WTC11 (cell line): ENCODE measurements at regions not wholly inside any gene's neighbourhood (a gene's known extent, or its start where the extent isn't known, plus 50 kb on each side); places are given as distances from the start of the nearest gene placed in this dataset.

Source experiments
- ATAC-seq: fragments of 200-7000 bp; cut with Tn5 transposase; 2 replicates; pipeline ENCODE4 v1.10.0; 2021; ENCODE audit warnings: mild to moderate bottlenecking, moderate library complexity
- CTCF ChIA-PET: fragments of 300-600 bp; sonication (Branson Sonifier 250); formaldehyde crosslinking; loops from one replicate; lab custom pipeline; 2021; ENCODE audit warnings: antibody characterized with exemption; lab: Charles Lee
- POLR2A ChIA-PET: fragments of 350-600 bp; sonication (Branson Sonifier 250); formaldehyde crosslinking; loops from one replicate; lab custom pipeline; 2021; ENCODE audit warnings: antibody characterized with exemption; lab: Charles Lee
- DNase-seq: peaks from one replicate; pipeline ENCODE4 v3.0.0; 2021; ENCODE audit warnings: low spot score
- H3K27ac Mint-ChIP-seq: 2 replicates; pipeline ENCODE4 v1.8.0; 2021; ENCODE audit warnings: mixed read lengths
- H3K27me3 Mint-ChIP-seq: 2 replicates; pipeline ENCODE4 v1.8.0; 2021; ENCODE audit warnings: low read depth, mild to moderate bottlenecking, moderate library complexity, mixed read lengths
- H3K36me3 Mint-ChIP-seq: 2 replicates; pipeline ENCODE4 v1.8.0; 2021; ENCODE audit warnings: mixed read lengths
- H3K4me1 Mint-ChIP-seq: 2 replicates; pipeline ENCODE4 v1.8.0; 2022; ENCODE audit warnings: mixed read lengths
- H3K4me3 Mint-ChIP-seq: 2 replicates; pipeline ENCODE4 v1.8.0; 2021; ENCODE audit warnings: mild to moderate bottlenecking, moderate library complexity, mixed read lengths
- H3K9me3 Mint-ChIP-seq: 2 replicates; pipeline ENCODE4 v1.8.0; 2021; ENCODE audit warnings: mixed read lengths
- CBFB ChIP-seq: sonication (generic); formaldehyde crosslinking; IDR thresholded peaks from 2 replicates; pipeline ENCODE4 v1.8.1; 2022; ENCODE audit warnings: mild to moderate bottlenecking, low read depth, missing genetic modification reagents
- CREB1 ChIP-seq: sonication (generic); formaldehyde crosslinking; IDR thresholded peaks from 2 replicates; pipeline ENCODE4 v1.8.0; 2023; ENCODE audit warnings: mild to moderate bottlenecking, missing genetic modification reagents
- E2F5 ChIP-seq: sonication (generic); formaldehyde crosslinking; IDR thresholded peaks from 2 replicates; pipeline ENCODE4 v1.8.1; 2022; ENCODE audit warnings: mild to moderate bottlenecking, moderate library complexity, missing genetic modification reagents
- ESRRA ChIP-seq: sonication (generic); formaldehyde crosslinking; IDR thresholded peaks from 2 replicates; pipeline ENCODE4 v1.8.1; 2022; ENCODE audit warnings: mild to moderate bottlenecking, missing genetic modification reagents, borderline replicate concordance
- FOXP1 ChIP-seq: sonication (generic); formaldehyde crosslinking; IDR thresholded peaks from 2 replicates; pipeline ENCODE4 v1.8.0; 2022; ENCODE audit warnings: missing genetic modification reagents, mild to moderate bottlenecking, moderate library complexity, borderline replicate concordance
- HMGA2 ChIP-seq: fragments of 250-450 bp; sonication (Bioruptor Pico); IDR thresholded peaks from 2 replicates; pipeline ENCODE4 v1.4.0; 2021; ENCODE audit warnings: mild to moderate bottlenecking, moderate library complexity
- IRF1 ChIP-seq: sonication (generic); formaldehyde crosslinking; IDR thresholded peaks from 2 replicates; pipeline ENCODE4 v1.8.0; 2023; ENCODE audit warnings: missing genetic modification reagents
- KAT7 ChIP-seq: sonication (generic); formaldehyde crosslinking; IDR thresholded peaks from 2 replicates; pipeline ENCODE4 v1.8.1; 2023; ENCODE audit warnings: missing genetic modification reagents, mild to moderate bottlenecking, borderline replicate concordance
- MLX ChIP-seq: sonication (generic); formaldehyde crosslinking; IDR thresholded peaks from 2 replicates; pipeline ENCODE4 v1.8.1; 2023; ENCODE audit warnings: mild to moderate bottlenecking, missing genetic modification reagents, moderate library complexity
- MXD4 ChIP-seq: fragments of 250-450 bp; sonication (Bioruptor Pico); IDR thresholded peaks from 2 replicates; pipeline ENCODE4 v1.8.0; 2021; ENCODE audit warnings: mild to moderate bottlenecking, moderate library complexity, borderline replicate concordance
- NFATC4 ChIP-seq: fragments of 250-450 bp; sonication (Bioruptor Pico); IDR thresholded peaks from 2 replicates; pipeline ENCODE4 v1.9.0; 2021; ENCODE audit warnings: mild to moderate bottlenecking
- PRDM15 ChIP-seq: sonication (generic); formaldehyde crosslinking; IDR thresholded peaks from 2 replicates; pipeline ENCODE4 v1.8.0; 2022; ENCODE audit warnings: missing genetic modification reagents
- STAT6 ChIP-seq: sonication (generic); formaldehyde crosslinking; conservative IDR thresholded peaks from 2 replicates; pipeline ENCODE4 v1.8.1; 2023; ENCODE audit warnings: mild to moderate bottlenecking, low read depth, missing genetic modification reagents, moderate library complexity
- ZNF232 ChIP-seq: sonication (generic); formaldehyde crosslinking; IDR thresholded peaks from 2 replicates; pipeline ENCODE4 v1.8.0; 2022; ENCODE audit warnings: mild to moderate bottlenecking, missing genetic modification reagents
- ZNF281 ChIP-seq: sonication (generic); formaldehyde crosslinking; IDR thresholded peaks from 2 replicates; pipeline ENCODE4 v1.8.0; 2023; ENCODE audit warnings: mild to moderate bottlenecking, missing genetic modification reagents
- ZNF423 ChIP-seq: fragments of 250-450 bp; sonication (Bioruptor Pico); IDR thresholded peaks from 2 replicates; pipeline ENCODE4 v2.1.2; 2022; ENCODE audit warnings: mild to moderate bottlenecking, moderate library complexity
- ZNF532 ChIP-seq: fragments of 250-450 bp; sonication (Bioruptor Pico); IDR thresholded peaks from 2 replicates; pipeline ENCODE4 v1.9.0; 2021; ENCODE audit warnings: mild to moderate bottlenecking, borderline replicate concordance
- ZNF671 ChIP-seq: fragments of 250-450 bp; sonication (Bioruptor Pico); IDR thresholded peaks from 2 replicates; pipeline ENCODE4 v1.8.0; 2021; ENCODE audit warnings: mild to moderate bottlenecking

- TF ChIP-seq ZNF423 (no peak), PRDM15 (CRISPR knock-in tag) (no peak), CREB1 (CRISPR knock-in tag) (no peak), CBFB (CRISPR knock-in tag) (no peak), MXD4 (CRISPR knock-in tag) (no peak), NFATC4 (CRISPR knock-in tag) (no peak), IRF1 (no peak)
These were observed 152.7 kb downstream of the LY86 start (continued) for GRCh38 chr6:6741264-6741663.

- Mint-ChIP-seq H3K4me3 (no peak overlapping the region), H3K27ac (no peak overlapping the region), H3K27me3 (no peaks in the 10 kb centered on the region; the same call in 1 of the 2 replicates), H3K4me1 (peaks cover 21% of the 10 kb centered on the region), H3K36me3 (no peaks in the 10 kb centered on the region), H3K9me3 (peaks cover 6% of the 10 kb centered on the region)
- ChIA-PET CTCF (interaction anchor here (0.6 to 2.8 kb wide), 8 partner anchors 8 to 66 kb away, joined by 3 to 16 read pairs (median 4); no protein-coding TSS in a partner anchor), POLR2A (interaction anchor here (0.6 to 0.9 kb wide), 2 partner anchors 12 to 195 kb away, joined by 3 read pairs; no protein-coding TSS in a partner anchor)
- TF ChIP-seq KAT7 (no peak), ESRRA (CRISPR knock-in tag) (0 out of 2 replicates have a peak, but pooled peaks have one; percentile 37)
- DNase-seq (no peak), ATAC-seq (peak; percentile 51)
These were observed 154.0 kb downstream of the LY86 start for GRCh38 chr6:6742535-6742934.

- Mint-ChIP-seq H3K9me3 (peaks cover 6% of the 10 kb centered on the region), H3K27ac (no peak overlapping the region), H3K36me3 (no peaks in the 10 kb centered on the region), H3K4me1 (peaks cover 19% of the 10 kb centered on the region), H3K4me3 (no peak overlapping the region), H3K27me3 (no peaks in the 10 kb centered on the region; the same call in 1 of the 2 replicates)
- no peak for DNase-seq
- CTCF ChIA-PET: no interaction called here
- no peak for ATAC-seq
- POLR2A ChIA-PET: no interaction called here
- no peak for TF ChIP-seq E2F5 (CRISPR knock-in tag)
- no peak for TF ChIP-seq CBFB (CRISPR knock-in tag)
- TF ChIP-seq ZNF281 (CRISPR knock-in tag): no peak
- no peak for TF ChIP-seq STAT6 (CRISPR knock-in tag)
- TF ChIP-seq ZNF532: no peak
- TF ChIP-seq ZNF232 (CRISPR knock-in tag): no peak
- no peak for TF ChIP-seq ZNF671 (CRISPR knock-in tag)
- TF ChIP-seq MLX (CRISPR knock-in tag): no peak
- TF ChIP-seq HMGA2 (CRISPR knock-in tag): no peak
- no peak for TF ChIP-seq FOXP1
These were observed 156.0 kb downstream of the LY86 start for GRCh38 chr6:6744551-6744950.
